Natural killer cell (primary cell): ENCODE measurements at regions not wholly inside any gene's neighbourhood (a gene's known extent, or its start where the extent isn't known, plus 50 kb on each side); places are given as distances from the start of the nearest gene placed in this dataset.

Source experiments
- ATAC-seq, 3 donors: fragments of 150-1000 bp in 2 of 3; fragments of 200-7000 bp in 1 of 3; cut with Tn5 transposase; 1 replicate in 1 of 3; 2 replicates in 2 of 3; pipeline ENCODE4 v1.10.0; 2021; ENCODE audit warnings: mild to moderate bottlenecking in 2 of 3, moderate library complexity in 2 of 3
- DNase-seq, 2 donors: peaks; one replicate each; pipeline versions ENCODE4 v3.0.0 to v3.0.0-alpha.2; 2013 to 2021; ENCODE audit warnings: mixed read lengths in 1 of 2
- H3K27ac ChIP-seq: one replicate; pipeline ENCODE4 v1.5.1; 2013; ENCODE audit warnings: mild to moderate bottlenecking, low read length
- H3K27me3 ChIP-seq: one replicate; pipeline ENCODE4 v1.6.1; 2013; ENCODE audit warnings: low read length; ENCODE audit not compliant: control insufficient read depth, insufficient read depth
- H3K36me3 ChIP-seq: one replicate; pipeline ENCODE4 v1.6.1; 2013; ENCODE audit warnings: low read length; ENCODE audit not compliant: control insufficient read depth, insufficient read depth
- H3K4me1 ChIP-seq: one replicate; pipeline ENCODE4 v1.6.1; 2013; ENCODE audit warnings: low read length; ENCODE audit not compliant: control insufficient read depth, insufficient read depth
- H3K4me3 ChIP-seq: one replicate; pipeline ENCODE4 v1.5.1; 2013; ENCODE audit warnings: low read length
- H3K9me3 ChIP-seq: one replicate; pipeline ENCODE4 v1.6.1; 2013; ENCODE audit warnings: low read length; ENCODE audit not compliant: control insufficient read depth, insufficient read depth
- H3K27ac Mint-ChIP-seq, 2 donors: one replicate each; pipeline ENCODE4 v1.8.0; 2022; ENCODE audit warnings: mild to moderate bottlenecking in 2 of 2, mixed read lengths in 2 of 2, moderate library complexity in 1 of 2
- H3K27me3 Mint-ChIP-seq, 2 donors: one replicate each; pipeline ENCODE4 v1.8.0; 2022; ENCODE audit warnings: low read depth in 2 of 2, mixed read lengths in 2 of 2
- H3K36me3 Mint-ChIP-seq: one replicate; pipeline ENCODE4 v1.8.0; 2022; ENCODE audit warnings: mixed read lengths
- H3K4me1 Mint-ChIP-seq, 2 donors: one replicate each; pipeline ENCODE4 v1.8.0; 2022; ENCODE audit warnings: mixed read lengths in 2 of 2
- H3K4me3 Mint-ChIP-seq: one replicate; pipeline ENCODE4 v1.8.0; 2022; ENCODE audit warnings: mild to moderate bottlenecking, moderate library complexity, mixed read lengths
- H3K9me3 Mint-ChIP-seq, 2 donors: one replicate each; pipeline ENCODE4 v1.8.0; 2022; ENCODE audit warnings: mixed read lengths in 2 of 2
- CTCF ChIP-seq: fragments of 200-600 bp; IDR thresholded peaks from one replicate; pipeline ENCODE4 v1.8.0; 2022; ENCODE audit warnings: antibody characterized with exemption
- WGBS: methylation state at CpG from one replicate; pipeline ENCODE4 v1.1.7; 2013; ENCODE audit warnings: missing lambda C conversion rate; ENCODE audit not compliant: insufficient coverage; 5-methylcytosine and 5-hydroxymethylcytosine counted together
- intact Hi-C: fragments of 100-400 bp; cut with micrococcal nuclease; formaldehyde crosslinking; loops from one replicate; pipeline ENCODE4 v1.14.2; 2022

GRCh38 chr2:192373221-192373620 is 178.5 kb upstream of the TMEFF2 start:
- Mint-ChIP-seq H3K27ac (no peak overlapping the region), H3K9me3 (peaks cover 4 to 9% of the 10 kb centered on the region in 2 donors), H3K4me1 (no peaks in the 10 kb centered on the region), H3K4me3 (no peak overlapping the region), H3K27me3 (no peaks in the 10 kb centered on the region), H3K36me3 (no peaks in the 10 kb centered on the region)
- TF ChIP-seq CTCF: no peak
- ATAC-seq: no peak
- Histone ChIP-seq H3K9me3 (no peaks in the 10 kb centered on the region), H3K4me1 (no peaks in the 10 kb centered on the region), H3K27me3 (no peaks in the 10 kb centered on the region), H3K4me3 (no peak overlapping the region), H3K36me3 (no peaks in the 10 kb centered on the region), H3K27ac (no peak overlapping the region)
- intact Hi-C loops: no loop called here
- no peak for DNase-seq
- WGBS: 85% methylated on average over 6 of the region's 6 CpGs

DNA sequence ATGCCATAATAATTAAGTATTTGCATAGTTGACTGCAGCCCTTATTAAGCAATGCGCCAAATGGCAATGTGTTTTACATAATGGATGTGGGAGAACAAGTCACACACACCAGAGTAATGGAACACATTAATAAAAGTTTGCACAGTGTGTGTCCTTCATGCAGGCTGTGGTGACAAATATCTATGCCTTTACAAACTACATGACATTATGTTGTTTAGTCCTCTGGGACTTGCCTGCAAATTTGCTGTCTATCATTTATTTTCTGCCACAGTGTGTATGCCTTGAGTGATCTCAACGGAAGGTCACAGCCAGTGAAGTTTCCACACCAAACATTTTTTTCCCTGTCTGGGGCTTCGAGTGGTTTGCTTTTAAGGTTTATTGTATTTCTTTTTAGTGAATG is 175.2 kb upstream of the TMEFF2 start:
- no peak overlapping the region for H3K4me3 Mint-ChIP-seq
- no peaks in the 10 kb centered on the region for H3K36me3 ChIP-seq

GRCh38 chr2:192357217-192357616 is 162.5 kb upstream of the TMEFF2 start:
- Mint-ChIP-seq H3K9me3 (peaks cover 18 to 20% of the 10 kb centered on the region in 2 donors), H3K27me3 (no peaks in the 10 kb centered on the region), H3K36me3 (no peaks in the 10 kb centered on the region), H3K27ac (no peak overlapping the region), H3K4me1 (no peaks in the 10 kb centered on the region), H3K4me3 (no peak overlapping the region)
- Histone ChIP-seq H3K9me3 (no peaks in the 10 kb centered on the region), H3K4me1 (no peaks in the 10 kb centered on the region), H3K27ac (no peak overlapping the region), H3K36me3 (no peaks in the 10 kb centered on the region), H3K27me3 (no peaks in the 10 kb centered on the region), H3K4me3 (no peak overlapping the region)
- ATAC-seq (no peak), DNase-seq (no peak)
- TF ChIP-seq CTCF: no peak
- intact Hi-C loops: no loop called here
- 95% methylated on average over 3 of the region's 3 CpGs for WGBS

More for the DNA sequence above, 175.2 kb upstream of the TMEFF2 start:
- H3K9me3 ChIP-seq: no peaks in the 10 kb centered on the region
- H3K4me1 ChIP-seq: no peaks in the 10 kb centered on the region
- Mint-ChIP-seq H3K27me3 (no peaks in the 10 kb centered on the region), H3K27ac (no peak overlapping the region), H3K9me3 (peaks cover 9 to 13% of the 10 kb centered on the region in 2 donors), H3K4me1 (no peaks in the 10 kb centered on the region), H3K36me3 (no peaks in the 10 kb centered on the region)
- TF ChIP-seq CTCF: no peak
- intact Hi-C loops: no loop called here
- no peak for ATAC-seq
- H3K27ac ChIP-seq: no peak overlapping the region
- no peak for DNase-seq
- no peaks in the 10 kb centered on the region for H3K27me3 ChIP-seq
- WGBS: 100% methylated on average over 2 of the region's 3 CpGs
- H3K4me3 ChIP-seq: no peak overlapping the region

DNA sequence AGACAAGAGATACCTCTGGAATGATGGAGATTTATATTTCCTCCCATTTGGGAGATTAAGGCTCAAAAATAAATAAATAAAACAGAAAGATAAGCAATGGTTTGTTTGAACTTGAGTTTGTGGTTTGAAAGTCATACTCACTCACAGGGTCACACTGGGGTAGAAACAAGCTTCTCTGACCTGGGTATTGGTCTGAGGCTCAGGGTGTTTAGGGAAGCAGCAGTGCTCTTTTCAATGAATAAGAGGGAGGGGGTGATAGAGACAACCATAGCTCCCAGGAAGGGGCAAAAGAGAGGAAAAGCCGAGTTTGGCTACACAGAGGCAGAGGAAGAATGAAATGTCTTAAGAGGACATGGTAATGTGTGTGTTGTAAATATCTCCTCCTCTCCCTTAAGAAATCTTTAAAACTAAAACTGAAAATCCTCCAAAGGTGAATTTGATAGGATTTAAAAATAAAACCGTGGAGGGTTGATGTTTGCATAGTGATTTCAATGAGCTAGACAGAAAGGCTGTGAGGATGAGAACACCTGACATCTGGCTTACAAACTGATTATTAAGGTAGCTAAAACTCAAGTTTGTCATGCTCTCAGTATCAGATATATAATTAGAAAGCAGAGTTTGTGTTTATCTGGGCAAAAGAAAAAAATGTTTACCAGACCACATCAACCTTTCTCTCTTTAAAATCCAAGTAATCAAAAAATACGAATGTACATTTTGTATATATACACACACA is 159.9 kb upstream of the TMEFF2 start:
- no peaks in the 10 kb centered on the region for H3K4me1 ChIP-seq

More for the DNA sequence above, 159.9 kb upstream of the TMEFF2 start:
- H3K36me3 ChIP-seq: no peaks in the 10 kb centered on the region
- intact Hi-C loops: no loop called here
- Mint-ChIP-seq H3K4me1 (no peaks in the 10 kb centered on the region), H3K36me3 (no peaks in the 10 kb centered on the region), H3K9me3 (peaks cover 11 to 12% of the 10 kb centered on the region in 2 donors), H3K27ac (no peak overlapping the region), H3K4me3 (no peak overlapping the region), H3K27me3 (no peaks in the 10 kb centered on the region)
- WGBS: 77% methylated on average over 2 of the region's 3 CpGs
- H3K27ac ChIP-seq: no peak overlapping the region
- TF ChIP-seq CTCF: no peak
- no peak overlapping the region for H3K4me3 ChIP-seq
- no peak for ATAC-seq
- H3K9me3 ChIP-seq: no peaks in the 10 kb centered on the region
- no peaks in the 10 kb centered on the region for H3K27me3 ChIP-seq
- no peak for DNase-seq
